ENCODE measurements at regions not wholly inside any gene's neighbourhood (a gene's known extent, or its start where the extent isn't known, plus 50 kb on each side); places are given as distances from the start of the nearest gene placed in this dataset.
"Not testable (repeated sequence)": the region's sequence is repeated elsewhere in the genome, so short reads cannot be mapped to it uniquely, and the experiment has no call there.

DNA sequence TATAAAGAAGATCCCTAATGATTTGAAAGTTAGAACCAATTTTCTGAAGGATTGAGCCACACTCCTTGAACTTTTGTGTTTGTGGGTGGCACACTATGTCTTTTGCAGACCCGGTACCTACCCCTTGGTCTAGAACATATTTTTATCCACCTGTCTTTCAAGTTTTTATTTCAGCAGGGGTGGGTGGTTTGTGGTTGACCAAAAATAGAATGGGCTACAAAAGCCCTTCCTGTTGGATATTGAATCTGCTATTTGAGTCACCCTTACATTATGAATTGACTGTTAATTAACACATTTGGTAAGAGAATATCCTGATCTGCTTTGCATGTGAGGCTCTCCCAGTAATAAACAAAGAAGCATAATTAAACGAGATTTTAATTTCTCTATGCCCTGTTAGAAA is 401.2 kb downstream of the POTEH start:
- TF ChIP-seq, protein P1, sequence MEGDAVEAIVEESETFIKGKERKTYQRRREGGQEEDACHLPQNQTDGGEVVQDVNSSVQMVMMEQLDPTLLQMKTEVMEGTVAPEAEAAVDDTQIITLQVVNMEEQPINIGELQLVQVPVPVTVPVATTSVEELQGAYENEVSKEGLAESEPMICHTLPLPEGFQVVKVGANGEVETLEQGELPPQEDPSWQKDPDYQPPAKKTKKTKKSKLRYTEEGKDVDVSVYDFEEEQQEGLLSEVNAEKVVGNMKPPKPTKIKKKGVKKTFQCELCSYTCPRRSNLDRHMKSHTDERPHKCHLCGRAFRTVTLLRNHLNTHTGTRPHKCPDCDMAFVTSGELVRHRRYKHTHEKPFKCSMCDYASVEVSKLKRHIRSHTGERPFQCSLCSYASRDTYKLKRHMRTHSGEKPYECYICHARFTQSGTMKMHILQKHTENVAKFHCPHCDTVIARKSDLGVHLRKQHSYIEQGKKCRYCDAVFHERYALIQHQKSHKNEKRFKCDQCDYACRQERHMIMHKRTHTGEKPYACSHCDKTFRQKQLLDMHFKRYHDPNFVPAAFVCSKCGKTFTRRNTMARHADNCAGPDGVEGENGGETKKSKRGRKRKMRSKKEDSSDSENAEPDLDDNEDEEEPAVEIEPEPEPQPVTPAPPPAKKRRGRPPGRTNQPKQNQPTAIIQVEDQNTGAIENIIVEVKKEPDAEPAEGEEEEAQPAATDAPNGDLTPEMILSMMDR (IDR thresholded peaks at IDR 0.05) = not testable (repeated sequence)
- not testable (repeated sequence) for TF ChIP-seq EP300 (IDR thresholded peaks at IDR 0.05; ENCODE audit: borderline replicate concordance in 1 of 2, low read depth in 1 of 2, low read length in 1 of 2); YY1 (IDR thresholded peaks at IDR 0.05; ENCODE audit: low read depth); POLR2AphosphoS5 (IDR thresholded peaks at IDR 0.05; ENCODE audit: low read depth, low read length); IRF3 (IDR thresholded peaks at IDR 0.05; ENCODE audit: low read depth, low read length); GABPA (IDR thresholded peaks at IDR 0.05; ENCODE audit: low read depth); RAD21 (IDR thresholded peaks at IDR 0.05; ENCODE audit: low read length)
- TF ChIP-seq, protein P2, sequence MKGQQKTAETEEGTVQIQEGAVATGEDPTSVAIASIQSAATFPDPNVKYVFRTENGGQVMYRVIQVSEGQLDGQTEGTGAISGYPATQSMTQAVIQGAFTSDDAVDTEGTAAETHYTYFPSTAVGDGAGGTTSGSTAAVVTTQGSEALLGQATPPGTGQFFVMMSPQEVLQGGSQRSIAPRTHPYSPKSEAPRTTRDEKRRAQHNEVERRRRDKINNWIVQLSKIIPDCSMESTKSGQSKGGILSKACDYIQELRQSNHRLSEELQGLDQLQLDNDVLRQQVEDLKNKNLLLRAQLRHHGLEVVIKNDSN (IDR thresholded peaks at IDR 0.05; ENCODE audit: borderline replicate concordance, low read depth) = not testable (repeated sequence)
